GM23248 (cell line): ENCODE measurements at regions not wholly inside any gene's neighbourhood (a gene's known extent, or its start where the extent isn't known, plus 50 kb on each side); places are given as distances from the start of the nearest gene placed in this dataset.
A peak's percentile ranks its signal among the peaks of the same experiment; 100 is the strongest.

Experiments used
- DNase-seq: peaks from one replicate; pipeline ENCODE4 v3.0.0-alpha.2; 2015
- H2AFZ ChIP-seq: fragments of 200-600 bp; sonication (generic); 2 replicates; pipeline ENCODE4 v1.6.1; 2016; ENCODE audit warnings: antibody characterized with exemption
- H3F3A ChIP-seq: fragments of 200-600 bp; sonication (generic); 2 replicates; pipeline ENCODE4 v1.6.1; 2016; ENCODE audit warnings: mild to moderate bottlenecking, antibody characterized with exemption, mixed run types; ENCODE audit not compliant: insufficient read depth
- H3K27ac ChIP-seq: fragments of 200-600 bp; sonication (generic); 2 replicates; pipeline ENCODE4 v1.5.1; 2016; ENCODE audit warnings: mild to moderate bottlenecking
- H3K27me3 ChIP-seq: fragments of 200-600 bp; sonication (generic); replicated peaks from 2 replicates; pipeline ENCODE4 v1.6.1; 2016; ENCODE audit warnings: mild to moderate bottlenecking; ENCODE audit not compliant: insufficient read depth
- H3K36me3 ChIP-seq: fragments of 200-600 bp; sonication (generic); 2 replicates; pipeline ENCODE4 v1.6.1; 2016; ENCODE audit warnings: low read depth, mild to moderate bottlenecking
- H3K4me1 ChIP-seq: fragments of 200-600 bp; sonication (generic); 2 replicates; pipeline ENCODE4 v1.6.1; 2016; ENCODE audit warnings: mild to moderate bottlenecking; ENCODE audit not compliant: insufficient read depth
- H3K4me2 ChIP-seq: fragments of 200-600 bp; sonication (generic); one replicate; pipeline ENCODE4 v1.6.1; 2016; ENCODE audit warnings: mild to moderate bottlenecking; ENCODE audit not compliant: unreplicated experiment
- H3K4me3 ChIP-seq: fragments of 200-600 bp; sonication (generic); 2 replicates; pipeline ENCODE4 v1.5.1; 2016; ENCODE audit warnings: mild to moderate bottlenecking
- H3K79me2 ChIP-seq: fragments of 200-600 bp; sonication (generic); 2 replicates; pipeline ENCODE4 v1.6.1; 2016; ENCODE audit warnings: mild to moderate bottlenecking; ENCODE audit not compliant: insufficient read depth
- H3K9ac ChIP-seq: fragments of 200-600 bp; sonication (generic); 2 replicates; pipeline ENCODE4 v1.6.1; 2016; ENCODE audit warnings: mild to moderate bottlenecking
- H3K9me2 ChIP-seq: fragments of 200-600 bp; sonication (generic); 2 replicates; pipeline ENCODE4 v1.6.1; 2016; ENCODE audit warnings: mixed run types, mild to moderate bottlenecking, moderate library complexity; ENCODE audit not compliant: insufficient read depth
- H3K9me3 ChIP-seq: fragments of 200-600 bp; sonication (generic); one replicate; pipeline ENCODE4 v1.6.1; 2017; ENCODE audit warnings: low read depth
- H4K20me1 ChIP-seq: fragments of 200-600 bp; sonication (generic); 2 replicates; pipeline ENCODE4 v1.6.0; 2016; ENCODE audit not compliant: insufficient read depth
- EZH2 ChIP-seq: fragments of 200-600 bp; sonication (generic); IDR thresholded peaks from 2 replicates; pipeline ENCODE4 v1.6.1; 2018; ENCODE audit warnings: antibody characterized with exemption, mild to moderate bottlenecking; ENCODE audit not compliant: insufficient read depth, poor library complexity, severe bottlenecking
- EZH2phosphoT487 ChIP-seq: fragments of 200-600 bp; sonication (generic); IDR thresholded peaks from 2 replicates; pipeline ENCODE4 v1.6.1; 2018; ENCODE audit warnings: antibody characterized with exemption, moderate library complexity, mild to moderate bottlenecking, low read depth; ENCODE audit not compliant: insufficient read depth
- WGBS, 2 experiments: methylation state at CpG; one replicate each; pipeline ENCODE4 v1.1.6; 2015 to 2017; ENCODE audit warnings: low lambda C conversion rate in 2 of 2, low coverage in 1 of 2; ENCODE audit errors: missing lambda C conversion rate in 2 of 2; 5-methylcytosine and 5-hydroxymethylcytosine counted together
- in situ Hi-C: fragments of 300-500 bp; cut with MboI; formaldehyde crosslinking; loops from 2 replicates; pipeline ENCODE4 v1.15.0; 2020

DNA sequence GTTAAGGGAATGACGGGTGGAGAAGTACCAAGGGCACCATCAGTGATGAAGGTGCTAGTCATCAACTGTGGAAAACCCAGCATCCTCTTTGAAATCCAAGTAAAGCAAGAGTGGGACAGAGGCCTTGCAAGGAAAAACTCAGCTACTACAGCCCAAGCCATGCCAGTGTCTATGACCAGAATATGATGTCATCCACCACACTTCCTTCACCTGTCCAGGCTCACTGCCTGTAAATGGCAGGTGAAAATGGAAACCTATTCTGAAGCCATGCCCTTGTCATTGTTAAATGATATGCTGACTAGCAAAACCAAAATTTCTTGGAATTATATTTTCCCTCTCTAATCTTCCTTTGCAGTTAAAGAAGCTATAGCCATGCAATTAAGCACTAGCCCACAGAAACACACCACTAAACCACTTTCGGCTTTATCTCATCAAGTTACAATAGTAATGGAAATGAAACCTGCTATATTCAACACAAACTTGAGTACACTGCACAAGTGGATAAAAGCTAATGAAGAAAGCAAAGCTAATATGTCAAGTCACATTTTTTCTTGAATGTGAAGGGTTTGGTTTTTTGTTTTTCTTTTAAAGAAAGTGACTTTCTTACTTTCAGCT lies 96.3 kb upstream of the RALGPS2 start:
- peaks cover 46% of the 10 kb centered on the region for H3F3A ChIP-seq
- H3K9me2 ChIP-seq, result no peaks in the 10 kb centered on the region
- H2AFZ ChIP-seq, result no peak overlapping the region
- 71 to 77% methylated on average over 2 of the region's 2 CpGs for WGBS, 2 experiments
- peak overlapping the region; percentile 49 for H3K4me2 ChIP-seq
- peak; percentile 19 for DNase-seq
- peak overlapping the region; percentile 62 for H3K27ac ChIP-seq
- no peak for TF ChIP-seq EZH2
- TF ChIP-seq EZH2phosphoT487, result no peak
- no peak overlapping the region for H3K4me3 ChIP-seq
- no peaks in the 10 kb centered on the region for H3K36me3 ChIP-seq
- H4K20me1 ChIP-seq, result no peaks in the 10 kb centered on the region
- in situ Hi-C loops, result no loop called here
- H3K27me3 ChIP-seq, result no peaks in the 10 kb centered on the region
- H3K9ac ChIP-seq, result no peak overlapping the region
- H3K79me2 ChIP-seq, result no peaks in the 10 kb centered on the region
- no peaks in the 10 kb centered on the region for H3K9me3 ChIP-seq
- peaks cover 49% of the 10 kb centered on the region for H3K4me1 ChIP-seq

DNA sequence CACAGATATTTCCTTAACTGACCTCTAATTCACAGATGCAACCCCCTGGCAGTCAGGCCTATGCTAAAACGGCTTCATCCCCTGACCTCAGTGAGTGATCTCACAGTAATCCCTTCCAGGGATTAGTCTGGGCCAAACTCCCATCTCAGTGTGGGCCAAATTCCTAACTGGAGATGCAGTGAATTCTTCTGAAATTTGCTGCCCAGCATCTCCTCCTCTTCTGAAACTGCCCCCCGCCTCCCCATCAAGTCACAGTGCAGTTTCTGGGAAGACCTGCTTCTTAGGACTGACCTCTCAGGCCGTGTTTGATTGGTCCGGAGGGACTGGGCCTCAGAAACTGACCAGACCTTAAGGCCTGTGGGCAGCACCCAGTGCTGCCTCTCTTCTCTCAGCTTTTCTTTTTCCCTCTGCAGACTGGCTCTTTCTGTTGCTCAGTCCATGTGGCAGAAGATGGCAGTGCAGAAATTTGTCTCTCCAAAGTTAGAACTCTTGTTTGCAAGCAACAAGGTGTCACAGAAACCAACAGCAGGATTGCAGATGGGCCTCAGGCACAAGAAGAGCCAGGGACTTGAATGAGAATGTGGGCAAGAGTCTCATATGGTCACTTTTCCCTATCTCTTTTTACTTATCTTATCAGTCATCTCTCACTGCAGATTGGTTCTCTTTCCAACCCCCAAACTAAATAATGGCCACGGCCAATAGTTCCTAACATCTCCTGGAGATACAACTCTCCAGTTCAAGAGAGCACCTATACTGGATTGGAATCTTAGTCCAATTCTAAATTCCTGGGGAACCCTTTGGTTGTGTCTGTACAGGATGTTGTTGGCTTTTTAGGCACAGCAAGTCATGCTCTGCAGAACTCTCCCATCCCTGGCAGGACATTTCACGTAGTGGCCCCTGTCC lies 95.5 kb upstream of the RALGPS2 start:
- Histone ChIP-seq H2AFZ (0 out of 2 replicates have a peak overlapping the region, but pooled peaks have one; percentile 13), H3K4me2 (peak overlapping the region; percentile 49)
- WGBS, 2 experiments, result 54 to 56% methylated on average over 6 of the region's 6 CpGs

DNA sequence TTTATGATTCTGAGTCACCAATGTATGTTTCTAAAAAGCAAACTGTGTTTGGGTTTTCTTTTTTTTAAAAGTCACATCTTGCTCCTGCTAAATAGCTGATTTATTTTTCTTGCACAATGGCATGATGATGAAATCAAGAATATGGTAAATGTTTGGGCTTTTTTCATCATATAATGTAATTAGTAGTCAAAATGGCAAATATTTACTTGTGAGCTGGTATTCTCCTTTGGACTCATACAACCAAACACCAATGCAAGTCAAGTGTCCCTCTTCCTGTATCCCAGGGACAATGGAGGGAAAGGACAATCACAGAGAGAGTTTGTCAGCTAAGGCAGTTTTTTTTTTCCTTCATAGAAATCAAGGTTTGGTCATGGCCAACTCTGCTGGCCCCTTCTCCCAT lies 94.6 kb upstream of the RALGPS2 start:
- Histone ChIP-seq H3K9me2 (no peaks in the 10 kb centered on the region), H3K4me3 (no peak overlapping the region), H3K27me3 (no peaks in the 10 kb centered on the region), H3K79me2 (no peaks in the 10 kb centered on the region), H3K4me2 (peak overlapping the region; percentile 9), H2AFZ (no peak overlapping the region), H3K36me3 (no peaks in the 10 kb centered on the region), H3K4me1 (peaks cover 60% of the 10 kb centered on the region), H3K9me3 (no peaks in the 10 kb centered on the region), H3F3A (peaks cover 59% of the 10 kb centered on the region), H4K20me1 (no peaks in the 10 kb centered on the region), H3K27ac (0 out of 2 replicates have a peak overlapping the region, but pooled peaks have one; percentile 0), H3K9ac (no peak overlapping the region)
- peak; percentile 34 for DNase-seq
- in situ Hi-C loops, result no loop called here
- TF ChIP-seq EZH2phosphoT487, result no peak
- TF ChIP-seq EZH2, result no peak

More for the DNA sequence above, 95.5 kb upstream of the RALGPS2 start:
- H3K4me1 ChIP-seq, result peaks cover 55% of the 10 kb centered on the region
- no peaks in the 10 kb centered on the region for H3K79me2 ChIP-seq
- H3K9me3 ChIP-seq, result no peaks in the 10 kb centered on the region
- no peak overlapping the region for H3K4me3 ChIP-seq
- H4K20me1 ChIP-seq, result no peaks in the 10 kb centered on the region
- no peaks in the 10 kb centered on the region for H3K27me3 ChIP-seq
- in situ Hi-C loops, result no loop called here
- DNase-seq, result peak; percentile 84
- TF ChIP-seq EZH2 (no peak), EZH2phosphoT487 (no peak)
- no peaks in the 10 kb centered on the region for H3K36me3 ChIP-seq
- no peaks in the 10 kb centered on the region for H3K9me2 ChIP-seq
- H3F3A ChIP-seq, result peaks cover 53% of the 10 kb centered on the region
- H3K9ac ChIP-seq, result no peak overlapping the region
- H3K27ac ChIP-seq, result peak overlapping the region; percentile 62

DNA sequence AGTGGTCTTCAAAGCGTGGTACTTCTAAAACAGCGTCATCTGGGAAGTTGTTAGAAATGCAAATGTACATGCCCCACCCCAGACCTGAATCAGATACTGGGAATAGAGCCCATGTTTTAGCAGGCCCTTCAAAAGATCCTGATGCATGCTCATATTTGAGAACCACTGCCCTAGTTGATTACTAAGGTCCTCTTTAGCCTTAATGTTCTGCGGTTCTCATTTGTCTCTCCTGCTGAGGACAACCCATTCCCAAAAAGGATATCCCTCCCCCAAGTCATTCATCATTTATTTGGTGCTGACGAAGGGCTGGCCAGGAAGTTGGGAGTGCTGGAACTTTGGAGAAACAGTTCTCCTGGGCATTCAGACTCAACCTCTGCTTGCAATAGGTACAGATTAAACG lies 92.4 kb upstream of the RALGPS2 start:
- WGBS, 2 experiments, result 17 to 22% methylated on average over 5 of the region's 5 CpGs

More for the DNA sequence above, 92.4 kb upstream of the RALGPS2 start:
- H3K4me2 ChIP-seq, result peak overlapping the region; percentile 53
- TF ChIP-seq EZH2phosphoT487 (no peak), EZH2 (no peak)
- no peaks in the 10 kb centered on the region for H3K36me3 ChIP-seq
- H3K9ac ChIP-seq, result peak overlapping the region; percentile 52
- no peaks in the 10 kb centered on the region for H3K9me3 ChIP-seq
- H4K20me1 ChIP-seq, result no peaks in the 10 kb centered on the region
- no peaks in the 10 kb centered on the region for H3K9me2 ChIP-seq
- peak overlapping the region; percentile 88 for H3K27ac ChIP-seq
- peaks cover 60% of the 10 kb centered on the region for H3K4me1 ChIP-seq
- no peaks in the 10 kb centered on the region for H3K79me2 ChIP-seq
- H3K27me3 ChIP-seq, result no peaks in the 10 kb centered on the region
- in situ Hi-C loops, result no loop called here
- H2AFZ ChIP-seq, result 0 out of 2 replicates have a peak overlapping the region, but pooled peaks have one; percentile 0
- DNase-seq, result peak; percentile 86
- peak overlapping the region; percentile 12; the same call in 1 of the 2 replicates for H3K4me3 ChIP-seq
- peaks cover 59% of the 10 kb centered on the region for H3F3A ChIP-seq
